Colonic mucosa (tissue), 4 donors: ENCODE measurements at regions not wholly inside any gene's neighbourhood (a gene's known extent, or its start where the extent isn't known, plus 50 kb on each side); places are given as distances from the start of the nearest gene placed in this dataset.

Experiments
- DNase-seq: peaks from one replicate; pipeline ENCODE4 v3.0.0-alpha.2; 2020
- H3K27ac ChIP-seq: fragments of 200-600 bp; one replicate; pipeline ENCODE4 v1.8.0; 2021
- H3K27me3 ChIP-seq: fragments of 200-600 bp; one replicate; pipeline ENCODE4 v1.8.0; 2021
- H3K36me3 ChIP-seq: fragments of 200-600 bp; one replicate; pipeline ENCODE4 v1.8.0; 2021
- H3K4me1 ChIP-seq: fragments of 200-600 bp; one replicate; pipeline ENCODE4 v1.8.0; 2021; ENCODE audit warnings: mild to moderate bottlenecking
- H3K4me3 ChIP-seq: fragments of 200-600 bp; one replicate; pipeline ENCODE4 v1.8.0; 2021
- H3K9ac ChIP-seq, 2 donors: one replicate each; pipeline ENCODE4 v1.7.0; 2013; ENCODE audit warnings: control low read depth in 2 of 2, low read depth in 2 of 2, low read length in 2 of 2
- H3K9me3 ChIP-seq: fragments of 200-600 bp; one replicate; pipeline ENCODE4 v1.8.0; 2021
- intact Hi-C: fragments of 100-400 bp; cut with DNase I; formaldehyde crosslinking; loops from one replicate; pipeline ENCODE4 v1.14.1; 2022
- TF ChIP-seq, protein P1 (sequence below): fragments of 200-600 bp; IDR thresholded peaks from one replicate; pipeline ENCODE4 v1.8.0; 2022; ENCODE audit warnings: antibody characterized with exemption, mild to moderate bottlenecking
- donor health status: healthy.
- donor health status: DM: no; HTN: no; CAD: no.
- donor health status: DM: no; HTN: no; CAD: no.

- no peak for DNase-seq
- intact Hi-C loops: no loop called here
- Histone ChIP-seq H3K9me3 (no peaks in the 10 kb centered on the region), H3K4me1 (peaks cover 3% of the 10 kb centered on the region), H3K36me3 (no peaks in the 10 kb centered on the region), H3K4me3 (no peak overlapping the region), H3K27me3 (no peaks in the 10 kb centered on the region), H3K9ac (no peak overlapping the region), H3K27ac (no peak overlapping the region)
- TF ChIP-seq, protein P1, sequence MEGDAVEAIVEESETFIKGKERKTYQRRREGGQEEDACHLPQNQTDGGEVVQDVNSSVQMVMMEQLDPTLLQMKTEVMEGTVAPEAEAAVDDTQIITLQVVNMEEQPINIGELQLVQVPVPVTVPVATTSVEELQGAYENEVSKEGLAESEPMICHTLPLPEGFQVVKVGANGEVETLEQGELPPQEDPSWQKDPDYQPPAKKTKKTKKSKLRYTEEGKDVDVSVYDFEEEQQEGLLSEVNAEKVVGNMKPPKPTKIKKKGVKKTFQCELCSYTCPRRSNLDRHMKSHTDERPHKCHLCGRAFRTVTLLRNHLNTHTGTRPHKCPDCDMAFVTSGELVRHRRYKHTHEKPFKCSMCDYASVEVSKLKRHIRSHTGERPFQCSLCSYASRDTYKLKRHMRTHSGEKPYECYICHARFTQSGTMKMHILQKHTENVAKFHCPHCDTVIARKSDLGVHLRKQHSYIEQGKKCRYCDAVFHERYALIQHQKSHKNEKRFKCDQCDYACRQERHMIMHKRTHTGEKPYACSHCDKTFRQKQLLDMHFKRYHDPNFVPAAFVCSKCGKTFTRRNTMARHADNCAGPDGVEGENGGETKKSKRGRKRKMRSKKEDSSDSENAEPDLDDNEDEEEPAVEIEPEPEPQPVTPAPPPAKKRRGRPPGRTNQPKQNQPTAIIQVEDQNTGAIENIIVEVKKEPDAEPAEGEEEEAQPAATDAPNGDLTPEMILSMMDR: no peak
These were observed 94.3 kb downstream of the PRLHR start for GRCh38 chr10:118501171-118501570.

- TF ChIP-seq, protein P1: no peak
- Histone ChIP-seq H3K36me3 (no peaks in the 10 kb centered on the region), H3K4me1 (peaks cover 3% of the 10 kb centered on the region), H3K9me3 (no peaks in the 10 kb centered on the region), H3K4me3 (no peak overlapping the region), H3K9ac (no peak overlapping the region), H3K27ac (no peak overlapping the region), H3K27me3 (no peaks in the 10 kb centered on the region)
- intact Hi-C loops: no loop called here
- no peak for DNase-seq
These were observed 94.9 kb downstream of the PRLHR start for GRCh38 chr10:118500477-118501104.

DNA sequence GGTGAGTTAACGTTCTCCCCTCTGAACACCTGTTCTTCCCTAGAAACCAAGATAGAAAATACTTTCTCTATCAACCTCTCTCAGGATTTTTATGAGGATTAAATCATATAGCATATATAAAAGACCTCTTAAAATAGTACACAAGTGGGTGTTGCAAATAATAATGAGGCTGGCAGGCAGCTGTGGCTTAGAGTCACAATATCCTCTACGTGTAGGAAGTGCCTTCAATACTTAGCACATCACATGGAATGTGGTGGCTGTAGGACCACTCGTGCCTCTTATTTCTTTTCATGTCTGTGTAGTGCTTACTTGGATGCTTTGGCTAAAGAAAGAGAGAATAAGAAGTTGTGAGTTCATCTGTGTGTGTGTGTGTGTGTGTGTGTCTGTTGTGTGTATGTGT lies 96.3 kb downstream of the PRLHR start:
- DNase-seq: no peak
- intact Hi-C loops: no loop called here

DNA sequence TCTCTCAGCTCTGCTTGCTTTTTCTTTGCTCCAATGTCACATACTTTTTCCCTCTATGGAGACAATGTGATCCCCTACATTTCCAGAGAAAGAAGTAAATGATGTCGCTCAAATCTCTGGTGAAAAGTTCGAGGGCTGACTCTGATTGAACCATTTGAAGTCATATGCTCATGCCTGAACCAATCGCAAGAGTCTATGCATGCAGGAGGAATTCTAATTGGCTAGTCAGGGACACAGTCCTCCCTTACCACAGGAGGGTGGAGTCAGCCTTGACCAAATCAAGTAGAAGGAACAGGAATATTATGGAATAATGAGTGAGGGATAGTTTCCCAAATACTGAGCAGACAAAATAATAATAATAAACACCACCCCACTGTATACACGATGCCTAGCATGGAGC lies 96.8 kb downstream of the PRLHR start:
- no peak for DNase-seq
- Histone ChIP-seq H3K4me3 (no peak overlapping the region), H3K4me1 (peaks cover 3% of the 10 kb centered on the region), H3K36me3 (no peaks in the 10 kb centered on the region), H3K27ac (no peak overlapping the region), H3K9ac (no peak overlapping the region), H3K27me3 (no peaks in the 10 kb centered on the region), H3K9me3 (no peaks in the 10 kb centered on the region)
- TF ChIP-seq, protein P1: no peak
- intact Hi-C loops: no loop called here

More for the DNA sequence above, 96.3 kb downstream of the PRLHR start:
- Histone ChIP-seq H3K27me3 (no peaks in the 10 kb centered on the region), H3K4me3 (no peak overlapping the region), H3K9ac (no peak overlapping the region), H3K4me1 (peaks cover 3% of the 10 kb centered on the region), H3K27ac (no peak overlapping the region), H3K36me3 (no peaks in the 10 kb centered on the region), H3K9me3 (no peaks in the 10 kb centered on the region)
- TF ChIP-seq, protein P1: no peak

DNA sequence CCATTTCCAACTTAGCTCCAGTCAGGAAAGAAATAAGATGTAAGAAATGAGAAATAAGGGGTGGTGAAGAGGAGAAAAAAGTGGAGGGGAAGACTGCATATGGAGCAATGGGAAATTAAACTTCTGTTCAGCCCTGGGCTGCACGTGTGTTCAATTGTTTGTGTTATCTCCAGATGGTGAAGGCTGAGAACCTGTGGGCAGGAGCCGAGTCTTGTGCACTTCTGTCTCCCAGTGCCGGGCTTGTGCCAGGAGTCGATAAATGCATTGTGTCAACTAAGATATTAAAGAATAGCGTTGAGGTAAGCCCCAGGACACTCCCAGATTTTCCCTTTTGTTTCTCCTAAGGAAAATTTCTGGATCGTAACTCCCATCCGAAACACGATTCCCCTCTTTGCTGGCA lies 98.2 kb downstream of the PRLHR start:
- intact Hi-C loops: no loop called here
- no peak overlapping the region for H3K27ac ChIP-seq
- H3K9me3 ChIP-seq: no peaks in the 10 kb centered on the region
- no peak for DNase-seq
- no peak overlapping the region for H3K9ac ChIP-seq
- H3K4me3 ChIP-seq: no peak overlapping the region
- peaks cover 3% of the 10 kb centered on the region for H3K4me1 ChIP-seq
- TF ChIP-seq, protein P1: no peak
- no peaks in the 10 kb centered on the region for H3K36me3 ChIP-seq
- no peaks in the 10 kb centered on the region for H3K27me3 ChIP-seq
